Liver (tissue), 3 donors: ENCODE measurements at regions not wholly inside any gene's neighbourhood (a gene's known extent, or its start where the extent isn't known, plus 50 kb on each side); places are given as distances from the start of the nearest gene placed in this dataset.

Source experiments
- CTCF ChIP-seq: fragments of 150-350 bp; IDR thresholded peaks from 2 replicates; pipeline ENCODE4 v1.5.1; 2017; ENCODE audit warnings: improper control_type of control experiment, low read depth, low read length; ENCODE audit not compliant: missing input control
- TAF1 ChIP-seq: conservative IDR thresholded peaks from 2 replicates; pipeline ENCODE4 v1.6.1; 2016; ENCODE audit warnings: antibody characterized with exemption, mild to moderate bottlenecking
- donor health status: healthy.
- donor health status: healthy.

GRCh38 chr2:15783489-15783888 is 156.9 kb upstream of the MYCN start:
- TF ChIP-seq TAF1 (no peak), CTCF (no peak)
